ENCODE measurements at regions not wholly inside any gene's neighbourhood (a gene's known extent, or its start where the extent isn't known, plus 50 kb on each side); places are given as distances from the start of the nearest gene placed in this dataset.
"Not testable (repeated sequence)": the region's sequence is repeated elsewhere in the genome, so short reads cannot be mapped to it uniquely, and the experiment has no call there.

- no peak overlapping the region for H3K27ac Mint-ChIP-seq
- DNase-seq = no peak
- no peaks in the 10 kb centered on the region for H3K27me3 Mint-ChIP-seq
- H3K9me3 Mint-ChIP-seq = peaks cover 10% of the 10 kb centered on the region
- POLR2A ChIA-PET = no interaction called here
- CTCF ChIA-PET = interaction anchor here (0.6 kb wide), 1 partner anchor 46 kb away, joined by 3 read pairs; no protein-coding TSS in a partner anchor
- no peaks in the 10 kb centered on the region for H3K4me1 Mint-ChIP-seq
- no peaks in the 10 kb centered on the region for H3K36me3 Mint-ChIP-seq (ENCODE audit: low read depth)
- no peak overlapping the region for H3K4me3 Mint-ChIP-seq
Observed at GRCh38 chr1:80582980-80583379, 1217.8 kb upstream of the ADGRL2 start.

GRCh38 chr1:80579055-80579454, 1221.7 kb upstream of the ADGRL2 start:
- no peak overlapping the region for H3K27ac Mint-ChIP-seq
- H3K4me1 Mint-ChIP-seq = no peaks in the 10 kb centered on the region
- POLR2A ChIA-PET = no interaction called here
- H3K36me3 Mint-ChIP-seq (ENCODE audit: low read depth) = no peaks in the 10 kb centered on the region
- DNase-seq = no peak
- H3K27me3 Mint-ChIP-seq = no peaks in the 10 kb centered on the region
- peaks cover 10% of the 10 kb centered on the region for H3K9me3 Mint-ChIP-seq
- H3K4me3 Mint-ChIP-seq = no peak overlapping the region
- CTCF ChIA-PET = no interaction called here

- Mint-ChIP-seq H3K4me1 (no peaks in the 10 kb centered on the region), H3K4me3 (no peak overlapping the region), H3K27ac (no peak overlapping the region), H3K27me3 (no peaks in the 10 kb centered on the region), H3K36me3 (ENCODE audit: low read depth) (no peaks in the 10 kb centered on the region), H3K9me3 (no peaks in the 10 kb centered on the region)
- ChIA-PET CTCF (no interaction called here), POLR2A (no interaction called here)
- DNase-seq = no peak
Observed at GRCh38 chr1:80566867-80567266, 1233.9 kb upstream of the ADGRL2 start.

DNA sequence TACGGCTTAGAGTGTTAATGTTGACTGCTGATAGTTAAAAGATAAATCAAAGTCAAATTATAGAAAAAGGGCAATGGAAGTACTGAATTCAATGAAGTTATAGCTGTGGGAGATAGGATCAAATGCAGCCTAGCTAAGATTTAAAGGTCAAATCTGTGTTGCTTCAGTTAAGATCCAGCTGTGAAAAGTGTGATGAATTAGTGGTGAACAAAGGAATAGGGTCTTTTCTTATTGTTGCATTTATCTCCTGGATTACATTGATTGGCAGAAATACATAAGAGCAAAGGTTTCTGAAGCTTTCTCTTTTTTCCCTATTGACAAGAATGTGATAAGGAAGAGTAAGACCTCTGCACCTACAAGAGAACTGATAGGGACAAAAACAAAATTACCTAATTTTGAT, 1234.6 kb upstream of the ADGRL2 start:
- Mint-ChIP-seq H3K4me3 (no peak overlapping the region), H3K27me3 (no peaks in the 10 kb centered on the region), H3K9me3 (peaks cover under 1% of the 10 kb centered on the region), H3K27ac (no peak overlapping the region), H3K4me1 (no peaks in the 10 kb centered on the region), H3K36me3 (ENCODE audit: low read depth) (no peaks in the 10 kb centered on the region)
- DNase-seq = no peak
- CTCF ChIA-PET = no interaction called here
- POLR2A ChIA-PET = no interaction called here

DNA sequence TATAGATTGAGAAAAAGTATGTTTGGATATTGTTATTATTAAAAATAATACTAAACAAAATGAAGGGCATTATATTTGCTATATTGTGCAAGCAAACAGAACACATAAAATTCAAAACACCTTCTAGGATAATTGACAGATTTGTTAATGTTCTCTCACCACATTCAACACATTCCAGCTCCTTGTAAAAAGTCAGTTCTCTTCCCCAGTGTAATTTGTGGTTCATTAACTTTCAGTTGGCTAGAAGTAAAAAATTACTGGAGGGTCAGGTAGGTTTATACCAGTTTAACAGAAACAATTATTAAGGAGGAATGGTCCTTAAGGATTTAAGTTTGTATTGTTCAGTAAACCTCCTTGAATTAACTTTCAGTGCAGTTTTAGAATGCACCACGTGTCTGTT, 1235.3 kb upstream of the ADGRL2 start:
- Mint-ChIP-seq H3K4me1 (no peaks in the 10 kb centered on the region), H3K27ac (no peak overlapping the region), H3K4me3 (no peak overlapping the region), H3K36me3 (ENCODE audit: low read depth) (no peaks in the 10 kb centered on the region), H3K9me3 (peaks cover 3% of the 10 kb centered on the region), H3K27me3 (no peaks in the 10 kb centered on the region)
- DNase-seq = no peak
- ChIA-PET CTCF (no interaction called here), POLR2A (no interaction called here)

DNA sequence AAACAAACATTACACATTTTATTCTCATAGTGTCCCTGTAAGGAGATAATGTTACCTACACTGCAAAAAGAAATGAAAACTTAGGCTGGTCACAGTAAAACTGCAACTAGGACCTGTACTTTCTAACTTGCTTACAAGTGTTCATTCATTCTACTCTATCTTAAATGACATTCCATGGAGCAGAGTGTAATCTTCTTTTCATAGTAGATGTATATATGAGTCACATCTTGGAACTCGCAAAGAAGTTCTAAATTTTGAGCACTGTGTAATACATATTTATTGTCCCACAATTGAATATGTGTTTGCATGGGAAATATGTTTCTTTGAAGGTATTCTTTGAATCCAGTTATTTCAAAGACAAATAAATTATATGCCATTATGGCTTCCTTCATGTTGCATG, 1258.5 kb upstream of the ADGRL2 start:
- no peaks in the 10 kb centered on the region for H3K36me3 Mint-ChIP-seq (ENCODE audit: low read depth)
- peaks cover 2% of the 10 kb centered on the region for H3K9me3 Mint-ChIP-seq
- ChIA-PET POLR2A (no interaction called here), CTCF (no interaction called here)
- DNase-seq = no peak
- H3K4me1 Mint-ChIP-seq = no peaks in the 10 kb centered on the region
- H3K4me3 Mint-ChIP-seq = no peak overlapping the region
- no peak overlapping the region for H3K27ac Mint-ChIP-seq
- H3K27me3 Mint-ChIP-seq = no peaks in the 10 kb centered on the region

GRCh38 chr1:80540596-80540995, 1260.1 kb upstream of the ADGRL2 start:
- no peaks in the 10 kb centered on the region for H3K36me3 Mint-ChIP-seq (ENCODE audit: low read depth)
- H3K27ac Mint-ChIP-seq = no peak overlapping the region
- no peak for DNase-seq
- no peaks in the 10 kb centered on the region for H3K27me3 Mint-ChIP-seq
- peaks cover 2% of the 10 kb centered on the region for H3K9me3 Mint-ChIP-seq
- CTCF ChIA-PET = no interaction called here
- no peak overlapping the region for H3K4me3 Mint-ChIP-seq
- no peaks in the 10 kb centered on the region for H3K4me1 Mint-ChIP-seq
- POLR2A ChIA-PET = no interaction called here

GRCh38 chr1:80540149-80540548, 1260.6 kb upstream of the ADGRL2 start:
- Mint-ChIP-seq H3K27me3 (no peaks in the 10 kb centered on the region), H3K4me1 (no peaks in the 10 kb centered on the region), H3K36me3 (ENCODE audit: low read depth) (no peaks in the 10 kb centered on the region), H3K27ac (no peak overlapping the region), H3K9me3 (peaks cover 1% of the 10 kb centered on the region), H3K4me3 (no peak overlapping the region)
- ChIA-PET POLR2A (no interaction called here), CTCF (no interaction called here)
- DNase-seq = no peak

DNA sequence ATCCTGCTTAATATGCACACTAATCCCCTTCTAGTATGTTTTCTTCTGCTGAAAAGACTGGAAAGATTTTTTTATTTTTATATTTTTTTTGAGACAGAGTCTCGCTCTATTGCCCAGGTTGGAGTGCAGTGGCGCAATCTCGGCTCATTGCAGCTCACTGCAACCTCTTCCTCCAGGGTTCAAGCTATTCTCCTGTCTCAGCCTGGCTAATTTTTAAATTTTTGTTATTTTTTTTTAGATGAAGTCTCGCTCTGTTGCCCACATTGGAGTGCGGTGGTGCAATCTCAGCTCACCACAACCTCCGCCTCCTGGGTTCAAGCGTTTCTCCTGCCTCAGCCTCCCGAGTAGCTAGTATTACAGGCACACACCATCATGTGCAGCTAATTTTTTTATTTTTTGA, 1261.4 kb upstream of the ADGRL2 start:
- H3K36me3 Mint-ChIP-seq (ENCODE audit: low read depth); H3K27ac Mint-ChIP-seq; CTCF ChIA-PET; H3K4me3 Mint-ChIP-seq; H3K4me1 Mint-ChIP-seq; POLR2A ChIA-PET; H3K27me3 Mint-ChIP-seq; DNase-seq; H3K9me3 Mint-ChIP-seq: not testable (repeated sequence)

DNA sequence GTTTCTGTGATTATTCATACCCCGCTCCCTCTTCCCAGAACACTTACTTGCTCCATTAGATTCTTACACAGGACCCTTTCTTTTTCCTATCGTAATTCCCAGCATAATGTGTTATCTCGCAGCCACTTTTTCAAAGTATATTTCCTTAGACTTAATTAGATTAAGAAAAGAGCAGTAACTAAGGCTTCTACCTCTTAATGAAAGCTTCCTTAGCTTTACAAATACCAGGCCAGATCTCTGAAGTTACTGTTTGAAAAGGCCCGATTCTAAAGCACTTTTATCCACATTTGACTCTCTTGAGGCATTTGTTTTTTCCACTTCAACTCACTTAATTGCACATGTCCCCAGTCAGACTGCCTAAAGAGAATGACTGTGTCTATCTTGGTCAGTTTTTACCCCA, 1264.3 kb upstream of the ADGRL2 start:
- H3K27me3 Mint-ChIP-seq = no peaks in the 10 kb centered on the region
- no peaks in the 10 kb centered on the region for H3K36me3 Mint-ChIP-seq (ENCODE audit: low read depth)
- POLR2A ChIA-PET = no interaction called here

GRCh38 chr1:80535466-80535865, 1265.3 kb upstream of the ADGRL2 start:
- Mint-ChIP-seq H3K4me3 (no peak overlapping the region), H3K4me1 (peaks cover 3% of the 10 kb centered on the region), H3K27ac (no peak overlapping the region), H3K9me3 (no peaks in the 10 kb centered on the region), H3K36me3 (ENCODE audit: low read depth) (no peaks in the 10 kb centered on the region), H3K27me3 (no peaks in the 10 kb centered on the region)
- ChIA-PET POLR2A (no interaction called here), CTCF (no interaction called here)
- no peak for DNase-seq

More for the DNA sequence above, 1264.3 kb upstream of the ADGRL2 start:
- CTCF ChIA-PET = no interaction called here
- no peak for DNase-seq
- Mint-ChIP-seq H3K9me3 (no peaks in the 10 kb centered on the region), H3K4me1 (no peaks in the 10 kb centered on the region), H3K27ac (no peak overlapping the region), H3K4me3 (no peak overlapping the region)

DNA sequence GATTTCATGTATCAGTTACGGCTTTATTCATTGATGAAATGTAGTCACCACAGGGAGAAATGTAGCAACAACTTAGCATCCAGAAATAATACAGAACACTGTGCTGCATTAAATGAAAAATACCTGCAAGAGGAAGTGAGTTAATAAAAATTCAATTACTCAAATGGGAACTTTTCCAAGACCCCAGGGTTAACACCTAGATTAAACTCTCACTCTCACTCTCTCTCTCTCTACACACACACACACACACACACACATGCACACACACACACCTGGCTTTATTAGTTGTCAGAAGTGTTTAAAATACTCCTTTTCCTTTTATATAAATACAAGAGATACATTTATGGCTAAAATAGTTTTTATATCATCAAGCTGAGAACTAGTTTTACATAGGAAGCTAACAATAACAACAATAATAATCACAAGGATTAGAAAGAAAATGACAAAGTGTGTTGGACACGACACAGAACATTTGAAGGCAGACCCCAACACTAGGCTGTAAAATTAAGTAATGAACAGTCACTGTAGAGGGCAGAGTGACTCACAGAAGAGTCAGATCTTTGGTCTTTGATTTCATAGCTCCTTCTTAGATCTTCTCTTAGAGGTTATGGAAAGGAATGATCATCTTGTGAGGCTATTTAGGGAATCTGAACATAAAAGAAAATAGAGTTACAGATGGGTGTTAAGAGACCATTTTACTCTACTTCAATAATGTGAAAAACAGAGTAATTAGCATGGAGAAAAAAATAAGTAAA, 1266.0 kb upstream of the ADGRL2 start:
- no peak for DNase-seq
- no peaks in the 10 kb centered on the region for H3K27me3 Mint-ChIP-seq
- peaks cover 3% of the 10 kb centered on the region for H3K4me1 Mint-ChIP-seq
- no peaks in the 10 kb centered on the region for H3K9me3 Mint-ChIP-seq
- H3K27ac Mint-ChIP-seq = no peak overlapping the region
- ChIA-PET CTCF (no interaction called here), POLR2A (no interaction called here)
- no peaks in the 10 kb centered on the region for H3K36me3 Mint-ChIP-seq (ENCODE audit: low read depth)
- H3K4me3 Mint-ChIP-seq = no peak overlapping the region

- ChIA-PET POLR2A (no interaction called here), CTCF (interaction anchor here (0.6 kb wide), 1 partner anchor 98 kb away, joined by 3 read pairs; no protein-coding TSS in a partner anchor)
- no peaks in the 10 kb centered on the region for H3K27me3 Mint-ChIP-seq
- no peak for DNase-seq
- H3K9me3 Mint-ChIP-seq = no peaks in the 10 kb centered on the region
- no peaks in the 10 kb centered on the region for H3K36me3 Mint-ChIP-seq (ENCODE audit: low read depth)
- no peak overlapping the region for H3K27ac Mint-ChIP-seq
- peaks cover 3% of the 10 kb centered on the region for H3K4me1 Mint-ChIP-seq
- H3K4me3 Mint-ChIP-seq = no peak overlapping the region
Observed at GRCh38 chr1:80533775-80534334, 1266.9 kb upstream of the ADGRL2 start.

- no peak for DNase-seq
- POLR2A ChIA-PET = no interaction called here
- no peaks in the 10 kb centered on the region for H3K36me3 Mint-ChIP-seq (ENCODE audit: low read depth)
- CTCF ChIA-PET = no interaction called here
- H3K4me3 Mint-ChIP-seq = no peak overlapping the region
- no peaks in the 10 kb centered on the region for H3K27me3 Mint-ChIP-seq
- H3K9me3 Mint-ChIP-seq = no peaks in the 10 kb centered on the region
- no peak overlapping the region for H3K27ac Mint-ChIP-seq
- peaks cover 3% of the 10 kb centered on the region for H3K4me1 Mint-ChIP-seq
Observed at GRCh38 chr1:80533093-80533492, 1267.6 kb upstream of the ADGRL2 start.
